Adrenal gland (tissue), 5 donors: ENCODE measurements at regions not wholly inside any gene's neighbourhood (a gene's known extent, or its start where the extent isn't known, plus 50 kb on each side); places are given as distances from the start of the nearest gene placed in this dataset.

ENCODE experiments used
- POLR2A ChIP-seq, 2 donors: fragments of 450-650 bp; IDR thresholded peaks; one replicate each; pipeline ENCODE4 v1.6.1; 2017; ENCODE audit warnings: antibody characterized with exemption in 2 of 2, mild to moderate bottlenecking in 2 of 2, moderate library complexity in 1 of 2
- TF ChIP-seq, protein P1 (sequence below), 6 experiments: fragments of 450-650 bp in 4 of 6; fragments of 200-600 bp in 2 of 6; sonication (generic) in 1 of 6; IDR thresholded peaks; 1 replicate in 5 of 6; 2 replicates in 1 of 6; pipeline versions ENCODE4 v1.5.1 to v1.8.0; 2016 to 2021; ENCODE audit warnings: antibody characterized with exemption in 6 of 6, mild to moderate bottlenecking in 2 of 6, moderate library complexity in 1 of 6
- donor health status: DM: no; HTN: no; CAD: no.

DNA sequence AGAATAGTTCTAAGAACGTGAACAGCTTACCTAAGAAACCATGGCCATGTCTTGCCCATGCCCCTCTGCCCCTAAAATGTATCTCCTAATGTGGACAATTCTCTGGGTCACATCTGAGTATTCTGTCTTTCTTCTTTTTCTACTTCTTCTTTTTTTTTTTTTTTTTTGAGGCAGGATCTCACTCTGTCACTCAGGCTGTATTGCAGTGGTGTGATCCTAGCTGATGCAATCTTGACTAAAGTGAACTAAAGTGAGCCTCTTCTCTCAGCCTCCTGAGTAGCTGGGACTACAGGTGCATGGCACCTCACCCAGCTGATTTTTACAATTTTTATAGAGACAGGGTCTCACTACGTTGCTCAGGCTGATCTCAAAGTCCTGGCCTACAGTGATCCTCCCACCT is 204.8 kb upstream of the ZPLD1 start:
- TF ChIP-seq, protein P1, sequence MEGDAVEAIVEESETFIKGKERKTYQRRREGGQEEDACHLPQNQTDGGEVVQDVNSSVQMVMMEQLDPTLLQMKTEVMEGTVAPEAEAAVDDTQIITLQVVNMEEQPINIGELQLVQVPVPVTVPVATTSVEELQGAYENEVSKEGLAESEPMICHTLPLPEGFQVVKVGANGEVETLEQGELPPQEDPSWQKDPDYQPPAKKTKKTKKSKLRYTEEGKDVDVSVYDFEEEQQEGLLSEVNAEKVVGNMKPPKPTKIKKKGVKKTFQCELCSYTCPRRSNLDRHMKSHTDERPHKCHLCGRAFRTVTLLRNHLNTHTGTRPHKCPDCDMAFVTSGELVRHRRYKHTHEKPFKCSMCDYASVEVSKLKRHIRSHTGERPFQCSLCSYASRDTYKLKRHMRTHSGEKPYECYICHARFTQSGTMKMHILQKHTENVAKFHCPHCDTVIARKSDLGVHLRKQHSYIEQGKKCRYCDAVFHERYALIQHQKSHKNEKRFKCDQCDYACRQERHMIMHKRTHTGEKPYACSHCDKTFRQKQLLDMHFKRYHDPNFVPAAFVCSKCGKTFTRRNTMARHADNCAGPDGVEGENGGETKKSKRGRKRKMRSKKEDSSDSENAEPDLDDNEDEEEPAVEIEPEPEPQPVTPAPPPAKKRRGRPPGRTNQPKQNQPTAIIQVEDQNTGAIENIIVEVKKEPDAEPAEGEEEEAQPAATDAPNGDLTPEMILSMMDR (IDR thresholded peaks at IDR 0.05) = no peak
- no peak for TF ChIP-seq POLR2A (IDR thresholded peaks at IDR 0.05)
